A549 (cell line): ENCODE measurements at regions not wholly inside any gene's neighbourhood (a gene's known extent, or its start where the extent isn't known, plus 50 kb on each side); places are given as distances from the start of the nearest gene placed in this dataset.

ENCODE experiments used
- CBX8 ChIP-seq: fragments of 200-600 bp; sonication (generic); IDR thresholded peaks from 2 replicates; pipeline ENCODE4 v1.6.1; 2016
- CHD2 ChIP-seq: fragments of 150-350 bp; IDR thresholded peaks from 2 replicates; pipeline ENCODE4 v1.6.1; 2014; ENCODE audit warnings: low read length; ENCODE audit not compliant: partially characterized antibody
- CTCF ChIP-seq: fragments of >200 bp; sonication (Bioruptor Twin); formaldehyde crosslinking; IDR thresholded peaks from 3 replicates; pipeline ENCODE4 v1.5.1; 2016
- MAZ ChIP-seq: fragments of 150-350 bp; IDR thresholded peaks from 2 replicates; pipeline ENCODE4 v1.6.1; 2014; ENCODE audit warnings: antibody characterized with exemption, low read depth, low read length, borderline replicate concordance
- NFE2L2 ChIP-seq: fragments of 150-350 bp; conservative IDR thresholded peaks from 2 replicates; pipeline ENCODE4 v1.6.1; 2014; ENCODE audit warnings: low read length
- REST ChIP-seq: fragments of 200-600 bp; sonication (generic); IDR thresholded peaks from 2 replicates; pipeline ENCODE4 v1.6.1; 2016; ENCODE audit warnings: antibody characterized with exemption, mild to moderate bottlenecking, moderate library complexity
- RNF2 ChIP-seq: fragments of 200-600 bp; sonication (generic); IDR thresholded peaks from 2 replicates; pipeline ENCODE4 v1.6.1; 2016; ENCODE audit warnings: low read depth, mild to moderate bottlenecking, antibody characterized with exemption, moderate library complexity, borderline replicate concordance
- SMC3 ChIP-seq: fragments of >200 bp; sonication (Bioruptor Twin); formaldehyde crosslinking; IDR thresholded peaks from 3 replicates; pipeline ENCODE4 v1.6.1; 2018; ENCODE audit warnings: inconsistent platforms
- TF ChIP-seq, protein P1 (sequence below): IDR thresholded peaks from 2 replicates; pipeline ENCODE4 v1.6.1; 2012

- TF ChIP-seq CHD2, result no peak
- TF ChIP-seq SMC3, result no peak
- TF ChIP-seq, protein P1, sequence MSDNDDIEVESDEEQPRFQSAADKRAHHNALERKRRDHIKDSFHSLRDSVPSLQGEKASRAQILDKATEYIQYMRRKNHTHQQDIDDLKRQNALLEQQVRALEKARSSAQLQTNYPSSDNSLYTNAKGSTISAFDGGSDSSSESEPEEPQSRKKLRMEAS, result no peak
- TF ChIP-seq NFE2L2, result no peak
- no peak for TF ChIP-seq RNF2
- TF ChIP-seq MAZ, result no peak
- TF ChIP-seq CTCF, result no peak
- no peak for TF ChIP-seq CBX8
- no peak for TF ChIP-seq REST
Observed at GRCh38 chr3:13261892-13262291, 158.2 kb downstream of the NUP210 start.
